Subcutaneous abdominal adipose tissue (tissue), 5 donors: ENCODE measurements at regions not wholly inside any gene's neighbourhood (a gene's known extent, or its start where the extent isn't known, plus 50 kb on each side); places are given as distances from the start of the nearest gene placed in this dataset.

Experiments used
- H3K27ac ChIP-seq: one replicate; pipeline ENCODE4 v1.7.0; 2013; ENCODE audit warnings: low read depth, mild to moderate bottlenecking, inconsistent platforms, low read length, moderate library complexity
- H3K27me3 ChIP-seq, 5 donors: one replicate each; pipeline ENCODE4 v1.7.0; 2013; ENCODE audit warnings: low read length in 5 of 5, inconsistent platforms in 1 of 5; ENCODE audit not compliant: control insufficient read depth in 5 of 5, insufficient read depth in 4 of 5
- H3K36me3 ChIP-seq, 5 donors: one replicate each; pipeline ENCODE4 v1.7.0; 2013; ENCODE audit warnings: low read length in 5 of 5; ENCODE audit not compliant: control insufficient read depth in 5 of 5, insufficient read depth in 5 of 5
- H3K4me1 ChIP-seq, 5 donors: one replicate each; pipeline ENCODE4 v1.7.0; 2013; ENCODE audit warnings: low read length in 5 of 5, mild to moderate bottlenecking in 3 of 5, moderate library complexity in 1 of 5; ENCODE audit not compliant: control insufficient read depth in 5 of 5, insufficient read depth in 5 of 5
- H3K4me3 ChIP-seq, 5 donors: one replicate each; pipeline ENCODE4 v1.7.0; 2013; ENCODE audit warnings: low read length in 5 of 5, low read depth in 1 of 5
- H3K9ac ChIP-seq, 5 donors: one replicate each; pipeline ENCODE4 v1.7.0; 2013; ENCODE audit warnings: low read length in 5 of 5, mild to moderate bottlenecking in 4 of 5, moderate library complexity in 3 of 5
- H3K9me3 ChIP-seq, 5 donors: one replicate each; pipeline ENCODE4 v1.7.0; 2013; ENCODE audit warnings: low read length in 5 of 5; ENCODE audit not compliant: control insufficient read depth in 5 of 5
- donor health status: healthy.
- donor health status: healthy.
- donor health status: healthy.
- donor health status: healthy.
- donor health status: healthy.

DNA sequence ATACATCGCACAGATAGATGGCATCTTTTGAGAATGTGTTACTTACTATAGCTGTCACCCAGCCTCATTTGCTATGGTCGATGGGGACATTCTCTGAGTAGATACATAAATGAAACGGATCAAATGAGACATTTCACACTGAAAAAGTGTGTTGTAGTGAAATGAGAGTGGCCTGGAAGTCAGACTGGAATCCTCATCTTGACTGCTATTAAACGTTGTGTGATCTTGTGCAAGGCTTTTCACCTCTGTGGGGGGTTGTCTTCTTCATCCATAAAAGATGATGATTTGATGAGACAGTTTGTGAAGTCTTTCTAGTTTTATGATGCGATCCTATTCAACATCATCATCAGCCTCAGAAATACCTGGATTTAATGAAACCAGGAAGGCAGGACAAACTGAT, 155.4 kb upstream of the MYO3A start:
- H3K4me3 ChIP-seq, result no peak overlapping the region
- H3K27me3 ChIP-seq, result peaks cover 0 to 3% (median 0%) of the 10 kb centered on the region in 5 donors
- no peaks in the 10 kb centered on the region for H3K36me3 ChIP-seq
- H3K4me1 ChIP-seq, result peaks cover 0 to 2% (median 0%) of the 10 kb centered on the region in 5 donors
- no peaks in the 10 kb centered on the region for H3K9me3 ChIP-seq
- no peak overlapping the region for H3K27ac ChIP-seq
- no peak overlapping the region for H3K9ac ChIP-seq

DNA sequence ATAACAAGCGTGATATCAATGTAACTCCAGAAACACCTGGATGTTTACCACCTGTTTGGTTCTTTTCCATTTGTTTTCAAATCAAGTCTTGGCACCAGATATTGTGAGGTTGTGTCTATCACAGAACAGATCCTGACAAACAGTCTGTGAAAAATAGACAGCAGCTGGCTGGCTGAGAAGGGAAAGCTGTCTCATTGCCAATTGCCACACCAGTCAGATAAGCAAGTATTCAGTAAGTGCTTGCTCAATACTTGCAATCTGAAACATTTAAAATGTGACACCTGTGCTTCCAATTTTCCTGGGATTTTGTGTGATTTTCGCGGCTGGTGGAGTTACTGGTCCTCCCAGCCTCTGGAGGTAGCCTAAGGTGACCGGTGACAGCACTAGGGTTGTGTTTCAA, 147.9 kb upstream of the MYO3A start:
- Histone ChIP-seq H3K27me3 (peaks cover 0 to 2% (median 0%) of the 10 kb centered on the region in 5 donors), H3K4me1 (peaks cover 0 to 2% (median 0%) of the 10 kb centered on the region in 5 donors), H3K9ac (no peak overlapping the region), H3K4me3 (no peak overlapping the region), H3K9me3 (no peaks in the 10 kb centered on the region), H3K36me3 (no peaks in the 10 kb centered on the region), H3K27ac (no peak overlapping the region)

GRCh38 chr10:25786899-25787298, 147.1 kb upstream of the MYO3A start:
- H3K27ac ChIP-seq, result no peak overlapping the region
- H3K4me3 ChIP-seq, result no peak overlapping the region
- H3K9me3 ChIP-seq, result no peaks in the 10 kb centered on the region

DNA sequence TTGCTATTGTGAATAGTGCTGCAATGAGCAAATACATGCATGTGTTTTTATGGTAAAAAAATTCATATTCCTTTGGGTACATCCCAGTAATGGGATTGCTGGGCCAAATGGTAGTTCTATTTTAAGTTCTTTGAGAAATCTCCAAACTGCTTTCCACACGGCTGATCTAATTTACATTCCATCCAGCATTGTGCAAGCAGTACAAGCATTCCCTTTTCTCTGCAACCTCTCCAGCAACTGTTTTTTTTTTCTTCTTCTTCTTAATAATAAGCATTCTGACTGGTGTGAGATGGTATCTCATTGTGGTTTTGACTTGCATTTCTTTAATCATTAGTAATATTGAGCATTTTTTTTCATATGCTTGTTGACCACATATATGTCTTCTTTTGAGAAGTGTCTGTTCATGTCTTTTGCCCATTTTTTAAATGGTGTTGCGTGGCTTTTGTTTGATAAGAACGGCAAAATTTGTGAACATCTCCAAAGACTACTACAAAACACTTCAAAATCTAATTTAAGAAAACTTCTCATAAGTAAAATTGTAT, 136.1 kb upstream of the MYO3A start:
- Histone ChIP-seq H3K9me3 (peaks cover 0 to 4% (median 0%) of the 10 kb centered on the region in 5 donors), H3K27me3 (no peaks in the 10 kb centered on the region), H3K36me3 (no peaks in the 10 kb centered on the region), H3K9ac (no peak overlapping the region), H3K4me1 (peaks cover 0 to 5% (median 0%) of the 10 kb centered on the region in 5 donors), H3K27ac (no peak overlapping the region), H3K4me3 (no peak overlapping the region)

More at GRCh38 chr10:25786899-25787298, 147.1 kb upstream of the MYO3A start:
- no peak overlapping the region for H3K9ac ChIP-seq
- H3K4me1 ChIP-seq, result peaks cover 0 to 2% (median 0%) of the 10 kb centered on the region in 5 donors
- peaks cover 0 to 2% (median 0%) of the 10 kb centered on the region in 5 donors for H3K27me3 ChIP-seq
- no peaks in the 10 kb centered on the region for H3K36me3 ChIP-seq

- H3K4me3 ChIP-seq, result no peak overlapping the region
- peaks cover 0 to 7% (median 0%) of the 10 kb centered on the region in 5 donors for H3K4me1 ChIP-seq
- no peaks in the 10 kb centered on the region for H3K36me3 ChIP-seq
- H3K9me3 ChIP-seq, result no peaks in the 10 kb centered on the region
- no peak overlapping the region for H3K9ac ChIP-seq
- H3K27ac ChIP-seq, result no peak overlapping the region
- H3K27me3 ChIP-seq, result no peaks in the 10 kb centered on the region
Measured at GRCh38 chr10:25804505-25804904, 129.5 kb upstream of the MYO3A start.

GRCh38 chr10:25805986-25806385, 128.0 kb upstream of the MYO3A start:
- Histone ChIP-seq H3K4me1 (peaks cover 0 to 7% (median 0%) of the 10 kb centered on the region in 5 donors), H3K27me3 (no peaks in the 10 kb centered on the region), H3K9me3 (no peaks in the 10 kb centered on the region), H3K9ac (no peak overlapping the region), H3K4me3 (no peak overlapping the region), H3K27ac (no peak overlapping the region), H3K36me3 (no peaks in the 10 kb centered on the region)

GRCh38 chr10:25808372-25808771, 125.7 kb upstream of the MYO3A start:
- H3K4me1 ChIP-seq, result peaks cover 0 to 7% (median 0%) of the 10 kb centered on the region in 5 donors
- H3K4me3 ChIP-seq, result no peak overlapping the region
- no peak overlapping the region for H3K27ac ChIP-seq
- no peaks in the 10 kb centered on the region for H3K27me3 ChIP-seq
- H3K36me3 ChIP-seq, result no peaks in the 10 kb centered on the region
- H3K9ac ChIP-seq, result no peak overlapping the region
- no peaks in the 10 kb centered on the region for H3K9me3 ChIP-seq

- no peaks in the 10 kb centered on the region for H3K9me3 ChIP-seq
- H3K4me1 ChIP-seq, result no peaks in the 10 kb centered on the region
- no peak overlapping the region for H3K4me3 ChIP-seq
- H3K27me3 ChIP-seq, result no peaks in the 10 kb centered on the region
- H3K9ac ChIP-seq, result no peak overlapping the region
- H3K27ac ChIP-seq, result no peak overlapping the region
- no peaks in the 10 kb centered on the region for H3K36me3 ChIP-seq
Measured at GRCh38 chr10:25811052-25811685, 122.9 kb upstream of the MYO3A start.

- no peaks in the 10 kb centered on the region for H3K4me1 ChIP-seq
- no peaks in the 10 kb centered on the region for H3K9me3 ChIP-seq
- H3K36me3 ChIP-seq, result no peaks in the 10 kb centered on the region
- H3K27ac ChIP-seq, result no peak overlapping the region
- no peaks in the 10 kb centered on the region for H3K27me3 ChIP-seq
- H3K9ac ChIP-seq, result no peak overlapping the region
- no peak overlapping the region for H3K4me3 ChIP-seq
Measured at GRCh38 chr10:25813511-25813910, 120.5 kb upstream of the MYO3A start.

GRCh38 chr10:25815236-25815635, 118.8 kb upstream of the MYO3A start:
- Histone ChIP-seq H3K36me3 (no peaks in the 10 kb centered on the region), H3K9me3 (no peaks in the 10 kb centered on the region), H3K4me3 (no peak overlapping the region), H3K27me3 (no peaks in the 10 kb centered on the region), H3K27ac (no peak overlapping the region), H3K9ac (no peak overlapping the region), H3K4me1 (no peaks in the 10 kb centered on the region)
